ENCODE measurements at regions not wholly inside any gene's neighbourhood (a gene's known extent, or its start where the extent isn't known, plus 50 kb on each side); places are given as distances from the start of the nearest gene placed in this dataset.

GRCh38 chr1:56267611-56268010, 311.8 kb downstream of the PLPP3 start:
- intact Hi-C loops (cut with micrococcal nuclease): no loop called here
- peaks cover 5% of the 10 kb centered on the region for H3K4me1 Mint-ChIP-seq

GRCh38 chr1:56266359-56266758, 313.0 kb downstream of the PLPP3 start:
- DNase-seq: no peak
- Mint-ChIP-seq H3K9me3 (no peaks in the 10 kb centered on the region), H3K36me3 (no peaks in the 10 kb centered on the region), H3K27ac (no peak overlapping the region), H3K27me3 (ENCODE audit: low read depth in 3 of 3) (peaks cover 1 to 5% (median 2%) of the 10 kb centered on the region in 3 donors), H3K4me1 (peaks cover 5% of the 10 kb centered on the region), H3K4me3 (no peak overlapping the region)
- H3K79me2 ChIP-seq (ENCODE audit: insufficient read depth, low read length): no peaks in the 10 kb centered on the region
- intact Hi-C loops (cut with micrococcal nuclease): no loop called here
- H3K4me2 ChIP-seq (replicated peaks; ENCODE audit: extremely low read depth, low read length, poor library complexity, severe bottlenecking): no peak overlapping the region
- H3K9ac ChIP-seq (ENCODE audit: insufficient read depth, low read length, poor library complexity, severe bottlenecking): no peak overlapping the region
- H2AFZ ChIP-seq (ENCODE audit: insufficient read depth, low read depth, low read length, poor library complexity, severe bottlenecking): no peak overlapping the region
- H3K4me1 ChIP-seq (ENCODE audit: control insufficient read depth in 1 of 2, insufficient read depth in 2 of 2, low read length in 2 of 2): no peaks in the 10 kb centered on the region
- H4K20me1 ChIP-seq (ENCODE audit: insufficient read depth, low read length): no peaks in the 10 kb centered on the region
- peaks cover 0 to 2% of the 10 kb centered on the region in 2 donors for H3K27me3 ChIP-seq (ENCODE audit: control insufficient read depth in 2 of 2, insufficient read depth in 2 of 2, low read length in 2 of 2)
- no peak overlapping the region for H3K4me3 ChIP-seq (replicated peaks in 1 of 3; ENCODE audit: low read depth in 2 of 3, low read length in 3 of 3)
- TF ChIP-seq CTCF (IDR thresholded peaks at IDR 0.05): no peak
- H3K36me3 ChIP-seq (replicated peaks in 1 of 2; ENCODE audit: control insufficient read depth in 1 of 2, insufficient read depth in 2 of 2, low read length in 2 of 2): no peaks in the 10 kb centered on the region
- no CpG with 5 or more reads among the region's 3 CpGs for WGBS (ENCODE audit: insufficient coverage)
- H3K9me3 ChIP-seq (replicated peaks in 1 of 2; ENCODE audit: control insufficient read depth in 1 of 2, insufficient read depth in 1 of 2, low read length in 2 of 2): no peaks in the 10 kb centered on the region
- no peak overlapping the region for H3K27ac ChIP-seq (ENCODE audit: low read depth in 1 of 2, low read length in 2 of 2)

More at GRCh38 chr1:56267611-56268010, 311.8 kb downstream of the PLPP3 start:
- TF ChIP-seq CTCF (IDR thresholded peaks at IDR 0.05): no peak
- Histone ChIP-seq H3K9me3 (replicated peaks in 1 of 2; ENCODE audit: control insufficient read depth in 1 of 2, insufficient read depth in 1 of 2, low read length in 2 of 2) (no peaks in the 10 kb centered on the region), H3K27me3 (ENCODE audit: control insufficient read depth in 2 of 2, insufficient read depth in 2 of 2, low read length in 2 of 2) (peaks cover 0 to 2% of the 10 kb centered on the region in 2 donors), H3K27ac (ENCODE audit: low read depth in 1 of 2, low read length in 2 of 2) (no peak overlapping the region), H4K20me1 (ENCODE audit: insufficient read depth, low read length) (no peaks in the 10 kb centered on the region), H3K4me1 (ENCODE audit: control insufficient read depth in 1 of 2, insufficient read depth in 2 of 2, low read length in 2 of 2) (no peaks in the 10 kb centered on the region), H3K4me3 (replicated peaks in 1 of 3; ENCODE audit: low read depth in 2 of 3, low read length in 3 of 3) (no peak overlapping the region), H3K79me2 (ENCODE audit: insufficient read depth, low read length) (no peaks in the 10 kb centered on the region), H3K36me3 (replicated peaks in 1 of 2; ENCODE audit: control insufficient read depth in 1 of 2, insufficient read depth in 2 of 2, low read length in 2 of 2) (no peaks in the 10 kb centered on the region), H3K4me2 (replicated peaks; ENCODE audit: extremely low read depth, low read length, poor library complexity, severe bottlenecking) (no peak overlapping the region), H3K9ac (ENCODE audit: insufficient read depth, low read length, poor library complexity, severe bottlenecking) (no peak overlapping the region), H2AFZ (ENCODE audit: insufficient read depth, low read depth, low read length, poor library complexity, severe bottlenecking) (no peak overlapping the region)
- H3K27me3 Mint-ChIP-seq (ENCODE audit: low read depth in 3 of 3): peaks cover 1 to 8% (median 3%) of the 10 kb centered on the region in 3 donors
- no peaks in the 10 kb centered on the region for H3K36me3 Mint-ChIP-seq
- no peak for DNase-seq
- WGBS (ENCODE audit: insufficient coverage): no CpG with 5 or more reads among the region's 2 CpGs
- peaks cover 0 to 6% (median 0%) of the 10 kb centered on the region in 7 donors for H3K9me3 Mint-ChIP-seq
- H3K27ac Mint-ChIP-seq: no peak overlapping the region
- H3K4me3 Mint-ChIP-seq: no peak overlapping the region

All from CD14-positive monocyte (primary cell).